ENCODE measurements at regions not wholly inside any gene's neighbourhood (a gene's known extent, or its start where the extent isn't known, plus 50 kb on each side); places are given as distances from the start of the nearest gene placed in this dataset.

- no peak for DNase-seq
- ATAC-seq = no peak
These were observed 367.2 kb downstream of the TMEM232 start for GRCh38 chr5:110359221-110359620.

DNA sequence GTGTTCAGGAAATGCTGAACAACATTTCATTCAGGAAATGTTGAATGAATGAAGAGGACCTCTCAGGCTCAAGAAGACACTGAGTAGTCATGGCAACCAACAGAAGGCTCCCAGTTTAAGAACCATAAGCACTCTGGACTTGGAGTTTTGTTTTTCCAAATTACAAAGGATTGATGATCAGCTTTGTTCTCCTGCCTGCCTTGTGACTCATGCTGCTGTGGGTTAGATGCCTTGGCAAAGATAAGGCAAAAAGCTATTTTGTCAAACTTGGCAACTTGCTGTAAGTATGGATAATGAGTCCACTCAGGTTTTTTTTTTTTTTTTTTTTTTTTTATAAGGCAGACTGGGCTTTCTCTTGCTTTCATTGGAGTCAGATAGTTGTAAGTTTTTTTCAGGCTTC, 365.0 kb downstream of the TMEM232 start:
- ATAC-seq (no peak), DNase-seq (no peak)

- no peak for ATAC-seq
These were observed 364.2 kb downstream of the TMEM232 start for GRCh38 chr5:110362261-110362660.

GRCh38 chr5:110366716-110367115, 359.8 kb downstream of the TMEM232 start:
- ATAC-seq (no peak), DNase-seq (no peak)

More at GRCh38 chr5:110362261-110362660, 364.2 kb downstream of the TMEM232 start:
- no peak for DNase-seq

All from stimulated activated naive CD8-positive, alpha-beta T cell treated with anti-CD3 and anti-CD28 coated beads, Interleukin-15, Interleukin-2, amounts not matched to agents 100 U/mL and 50 U/mL, for 24 hours (primary cell).